Aorta (tissue), 5 donors: ENCODE measurements at regions not wholly inside any gene's neighbourhood (a gene's known extent, or its start where the extent isn't known, plus 50 kb on each side); places are given as distances from the start of the nearest gene placed in this dataset.

ENCODE experiments used
- ATAC-seq: fragments of 200-7000 bp; cut with Tn5 transposase; one replicate; pipeline ENCODE4 v1.9.1; 2022; ENCODE audit warnings: moderate library complexity; ENCODE audit not compliant: low FRiP score
- DNase-seq, 2 donors: peaks; one replicate each; pipeline ENCODE4 v3.0.0-alpha.2; 2020
- H3K27ac ChIP-seq, 2 donors: one replicate each; pipeline ENCODE4 v1.5.1; 2013; ENCODE audit warnings: low read length in 2 of 2, mild to moderate bottlenecking in 2 of 2, moderate library complexity in 2 of 2, control low read depth in 1 of 2, inconsistent platforms in 1 of 2, low read depth in 1 of 2
- H3K27me3 ChIP-seq, 2 donors: one replicate each; pipeline ENCODE4 v1.6.1; 2013; ENCODE audit warnings: control low read depth in 1 of 2, low read length in 1 of 2, mild to moderate bottlenecking in 1 of 2, moderate library complexity in 1 of 2; ENCODE audit not compliant: insufficient read depth in 2 of 2, control insufficient read depth in 1 of 2
- H3K36me3 ChIP-seq, 2 donors: one replicate each; pipeline ENCODE4 v1.6.1; 2013; ENCODE audit warnings: control low read depth in 1 of 2, low read length in 1 of 2, mild to moderate bottlenecking in 1 of 2; ENCODE audit not compliant: insufficient read depth in 2 of 2, control insufficient read depth in 1 of 2
- H3K4me1 ChIP-seq, 2 donors: one replicate each; pipeline ENCODE4 v1.6.1; 2013; ENCODE audit warnings: low read length in 2 of 2, control low read depth in 1 of 2, mild to moderate bottlenecking in 1 of 2, moderate library complexity in 1 of 2; ENCODE audit not compliant: insufficient read depth in 2 of 2, control insufficient read depth in 1 of 2
- H3K4me3 ChIP-seq, 2 donors: one replicate each; pipeline ENCODE4 v1.5.1; 2013; ENCODE audit warnings: low read length in 2 of 2, control low read depth in 1 of 2, mild to moderate bottlenecking in 1 of 2
- H3K9me3 ChIP-seq: one replicate; pipeline ENCODE4 v1.6.1; 2013; ENCODE audit warnings: mild to moderate bottlenecking, low read length; ENCODE audit not compliant: control insufficient read depth
- WGBS, 2 donors: extraction: QIAGEN DNeasy Blood & Tissue Kit; methylation state at CpG; one replicate each; pipeline ENCODE4 v1.1.7; 2013; 5-methylcytosine and 5-hydroxymethylcytosine counted together
- intact Hi-C, 2 donors: fragments of 100-400 bp; cut with DNase I; formaldehyde crosslinking; loops; one replicate each; pipeline versions ENCODE4 v1.14.2 to v1.15.0; 2022
- donor health status: healthy with polysubstance abuse.
- donor health status: Bipolar disorder and iron deficiency.
- donor health status: DM: no; HTN: no; CAD: no.
- donor health status: DM: no; HTN: no; CAD: no.
- donor health status: DM: yes; HTN: yes; CAD: no.

- no peaks in the 10 kb centered on the region for H3K27me3 ChIP-seq
- no peaks in the 10 kb centered on the region for H3K9me3 ChIP-seq
- WGBS, 2 donors, result 81 to 85% methylated on average over 2 of the region's 2 CpGs
- no peak overlapping the region for H3K27ac ChIP-seq
- no peak overlapping the region for H3K4me3 ChIP-seq
- H3K4me1 ChIP-seq, result peaks cover 0 to 1% of the 10 kb centered on the region in 2 donors
- no peak for DNase-seq
- ATAC-seq, result no peak
- no peaks in the 10 kb centered on the region for H3K36me3 ChIP-seq
- intact Hi-C loops, result no loop called here
Measured at GRCh38 chr5:120088412-120088811, 375.7 kb upstream of the PRR16 start.

GRCh38 chr5:120088836-120089235, 375.3 kb upstream of the PRR16 start:
- no peaks in the 10 kb centered on the region for H3K9me3 ChIP-seq

GRCh38 chr5:120091376-120091948, 372.6 kb upstream of the PRR16 start:
- 62 to 68% methylated on average over 3 of the region's 3 CpGs for WGBS, 2 donors
- Histone ChIP-seq H3K4me1 (peaks cover 0 to 1% of the 10 kb centered on the region in 2 donors), H3K27ac (no peak overlapping the region), H3K4me3 (no peak overlapping the region), H3K36me3 (no peaks in the 10 kb centered on the region), H3K9me3 (no peaks in the 10 kb centered on the region), H3K27me3 (no peaks in the 10 kb centered on the region)
- ATAC-seq (no peak), DNase-seq (no peak)
- intact Hi-C loops, result no loop called here

More at GRCh38 chr5:120088836-120089235, 375.3 kb upstream of the PRR16 start:
- ATAC-seq (no peak), DNase-seq (no peak)
- H3K27ac ChIP-seq, result no peak overlapping the region
- H3K4me3 ChIP-seq, result no peak overlapping the region
- intact Hi-C loops, result no loop called here
- WGBS, 2 donors, result 31 to 41% methylated on average over 1 of the region's 1 CpG
- peaks cover 0 to 1% of the 10 kb centered on the region in 2 donors for H3K4me1 ChIP-seq
- H3K27me3 ChIP-seq, result no peaks in the 10 kb centered on the region
- H3K36me3 ChIP-seq, result no peaks in the 10 kb centered on the region

DNA sequence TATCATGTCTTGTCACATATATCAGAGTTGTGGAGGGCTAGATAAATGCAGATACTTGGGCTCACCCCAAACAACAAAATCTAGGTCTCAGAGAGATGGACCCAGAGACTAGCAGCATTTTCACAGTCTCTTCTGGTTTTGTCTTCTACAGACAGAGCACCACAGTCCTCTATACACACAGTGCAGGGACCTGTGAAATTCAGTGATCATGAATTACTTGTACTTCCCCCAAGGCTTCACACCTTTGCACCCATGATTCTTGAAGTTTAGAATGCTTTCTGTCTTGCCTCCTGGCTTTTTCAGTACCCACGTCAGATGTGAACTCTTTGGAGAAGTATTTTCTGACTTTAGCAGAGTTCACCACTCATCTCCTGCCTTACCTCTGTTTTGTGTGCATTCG, 371.5 kb upstream of the PRR16 start:
- Histone ChIP-seq H3K27ac (no peak overlapping the region), H3K9me3 (no peaks in the 10 kb centered on the region), H3K27me3 (no peaks in the 10 kb centered on the region), H3K36me3 (no peaks in the 10 kb centered on the region), H3K4me3 (no peak overlapping the region), H3K4me1 (peaks cover 0 to 1% of the 10 kb centered on the region in 2 donors)
- intact Hi-C loops, result no loop called here
- ATAC-seq, result no peak
- WGBS, 2 donors, result 91% methylated on average over 2 of the region's 2 CpGs
- no peak for DNase-seq

DNA sequence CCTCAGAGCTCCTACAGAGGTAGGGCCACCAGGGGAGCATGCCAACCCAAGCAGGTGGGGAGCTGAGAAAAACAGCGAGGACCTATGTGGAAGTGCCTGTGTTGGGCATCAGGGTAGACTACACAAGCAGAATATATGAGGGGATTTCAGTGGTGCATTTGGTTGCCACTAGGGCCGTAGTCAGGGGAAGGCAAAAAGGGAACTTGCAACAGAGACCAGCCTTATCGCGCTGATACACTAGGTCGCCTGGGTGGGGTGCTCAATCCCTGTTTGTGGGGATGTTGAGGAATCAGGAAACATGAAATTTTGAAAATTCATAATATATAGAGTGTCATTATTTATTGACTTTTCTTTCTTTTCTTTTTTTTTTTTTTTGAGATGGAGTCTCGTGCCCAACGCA, 370.9 kb upstream of the PRR16 start:
- Histone ChIP-seq H3K27me3 (no peaks in the 10 kb centered on the region), H3K36me3 (no peaks in the 10 kb centered on the region), H3K4me1 (peaks cover 0 to 1% of the 10 kb centered on the region in 2 donors), H3K9me3 (no peaks in the 10 kb centered on the region), H3K4me3 (no peak overlapping the region), H3K27ac (no peak overlapping the region)
- no peak for ATAC-seq
- intact Hi-C loops, result no loop called here
- DNase-seq, result no peak
- WGBS, 2 donors, result 95 to 99% methylated on average over 7 of the region's 7 CpGs

DNA sequence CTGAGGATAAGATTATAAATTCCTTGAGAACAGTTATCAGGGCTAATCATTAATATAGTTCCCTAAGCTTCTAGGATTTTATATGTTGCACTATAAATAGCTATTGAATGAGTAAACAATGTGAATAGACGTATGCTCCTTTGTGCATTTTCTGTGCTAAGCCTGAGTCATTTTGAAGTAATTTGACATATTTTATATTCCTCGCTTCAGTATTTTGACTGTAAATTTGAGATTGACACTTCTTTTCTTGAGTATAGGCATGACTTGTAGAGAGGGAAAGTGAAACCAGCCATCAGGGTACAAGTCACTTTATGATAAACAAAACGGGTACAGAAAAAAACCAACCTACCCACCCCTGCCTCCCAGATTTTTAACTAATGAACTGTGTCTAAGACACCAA, 367.7 kb upstream of the PRR16 start:
- peak overlapping the region in 1 of 2 donors; percentile 3 for H3K4me3 ChIP-seq
- intact Hi-C loops, result no loop called here
- ATAC-seq (no peak), DNase-seq (no peak)
- WGBS, 2 donors, result 37 to 39% methylated on average over 3 of the region's 3 CpGs
- no peak overlapping the region for H3K27ac ChIP-seq
- no peaks in the 10 kb centered on the region for H3K4me1 ChIP-seq
- no peaks in the 10 kb centered on the region for H3K27me3 ChIP-seq
- H3K9me3 ChIP-seq, result no peaks in the 10 kb centered on the region
- no peaks in the 10 kb centered on the region for H3K36me3 ChIP-seq

GRCh38 chr5:120098426-120098825, 365.7 kb upstream of the PRR16 start:
- WGBS, 2 donors, result 79 to 92% methylated on average over 4 of the region's 4 CpGs
- H3K27ac ChIP-seq, result no peak overlapping the region
- intact Hi-C loops, result no loop called here
- H3K36me3 ChIP-seq, result no peaks in the 10 kb centered on the region
- no peaks in the 10 kb centered on the region for H3K9me3 ChIP-seq
- no peak for ATAC-seq
- no peak for DNase-seq
- no peaks in the 10 kb centered on the region for H3K27me3 ChIP-seq
- H3K4me3 ChIP-seq, result no peak overlapping the region
- H3K4me1 ChIP-seq, result no peaks in the 10 kb centered on the region

- no peak for ATAC-seq
- Histone ChIP-seq H3K4me3 (no peak overlapping the region), H3K4me1 (no peaks in the 10 kb centered on the region), H3K36me3 (no peaks in the 10 kb centered on the region), H3K9me3 (no peaks in the 10 kb centered on the region), H3K27ac (no peak overlapping the region), H3K27me3 (no peaks in the 10 kb centered on the region)
- 84 to 86% methylated on average over 5 of the region's 5 CpGs for WGBS, 2 donors
- intact Hi-C loops, result no loop called here
- no peak for DNase-seq
Measured at GRCh38 chr5:120098902-120099535, 365.1 kb upstream of the PRR16 start.

DNA sequence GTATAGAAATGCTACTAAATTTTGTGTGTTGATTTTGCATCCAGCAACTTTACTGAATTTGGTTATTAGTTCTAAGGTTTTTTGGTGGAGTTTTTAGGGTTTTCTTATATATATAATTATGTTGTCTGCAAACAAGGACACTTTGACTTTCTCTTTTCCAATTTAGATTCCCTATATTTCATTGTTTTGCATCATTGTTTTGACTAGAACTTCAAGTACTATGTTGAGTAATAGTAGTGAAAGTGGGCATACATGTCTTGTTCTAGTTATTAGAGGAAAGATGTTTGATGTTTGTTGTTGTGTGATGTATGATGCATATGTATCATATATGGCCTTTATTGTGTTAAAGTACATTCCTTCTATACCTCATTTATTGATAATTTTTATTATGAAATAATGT, 362.3 kb upstream of the PRR16 start:
- no peak for DNase-seq

More for the DNA sequence above, 362.3 kb upstream of the PRR16 start:
- Histone ChIP-seq H3K9me3 (no peaks in the 10 kb centered on the region), H3K27me3 (no peaks in the 10 kb centered on the region), H3K4me1 (no peaks in the 10 kb centered on the region), H3K27ac (no peak overlapping the region), H3K36me3 (no peaks in the 10 kb centered on the region), H3K4me3 (no peak overlapping the region)
- intact Hi-C loops, result no loop called here
- no peak for ATAC-seq
